Smooth muscle cell (in vitro differentiated cells): ENCODE measurements at regions not wholly inside any gene's neighbourhood (a gene's known extent, or its start where the extent isn't known, plus 50 kb on each side); places are given as distances from the start of the nearest gene placed in this dataset.

Experiments
- DNase-seq: peaks from one replicate; lab custom pipeline; 2025; ENCODE audit not compliant: unreplicated experiment; lab: John Stamatoyannopoulos, UW
- H2AFZ ChIP-seq: fragments of 200-600 bp; sonication (generic); 2 replicates; pipeline ENCODE4 v1.6.0; 2016; ENCODE audit warnings: antibody characterized with exemption, low read depth, mild to moderate bottlenecking
- H3F3A ChIP-seq: fragments of 200-600 bp; sonication (generic); 2 replicates; pipeline ENCODE4 v1.6.0; 2017; ENCODE audit warnings: antibody characterized with exemption, low read depth
- H3K27ac ChIP-seq: fragments of 200-600 bp; sonication (generic); 2 replicates; pipeline ENCODE4 v1.5.1; 2016; ENCODE audit warnings: low read depth, mild to moderate bottlenecking
- H3K27me3 ChIP-seq: fragments of 200-600 bp; sonication (generic); 2 replicates; pipeline ENCODE4 v1.6.1; 2016; ENCODE audit warnings: low read depth, mild to moderate bottlenecking
- H3K36me3 ChIP-seq: fragments of 200-600 bp; sonication (generic); 2 replicates; pipeline ENCODE4 v1.5.1; 2016; ENCODE audit warnings: low read depth
- H3K4me1 ChIP-seq: fragments of 200-600 bp; sonication (generic); 2 replicates; pipeline ENCODE4 v1.5.1; 2016; ENCODE audit warnings: low read depth
- H3K4me2 ChIP-seq: fragments of 200-600 bp; sonication (generic); 2 replicates; pipeline ENCODE4 v1.6.0; 2016; ENCODE audit warnings: mild to moderate bottlenecking
- H3K4me3 ChIP-seq: fragments of 200-600 bp; sonication (generic); 2 replicates; pipeline ENCODE4 v1.5.1; 2016; ENCODE audit warnings: mild to moderate bottlenecking
- H3K79me2 ChIP-seq: fragments of 200-600 bp; sonication (generic); 2 replicates; pipeline ENCODE4 v1.6.0; 2016; ENCODE audit warnings: low read depth, mild to moderate bottlenecking
- H3K9ac ChIP-seq: fragments of 200-600 bp; sonication (generic); 2 replicates; pipeline ENCODE4 v1.6.0; 2016; ENCODE audit warnings: low read depth
- H3K9me3 ChIP-seq: fragments of 200-600 bp; sonication (generic); replicated peaks from 2 replicates; pipeline ENCODE4 v1.5.1; 2016; ENCODE audit warnings: low read depth
- H4K20me1 ChIP-seq: fragments of 200-600 bp; sonication (generic); 2 replicates; pipeline ENCODE4 v1.6.0; 2016; ENCODE audit warnings: low read depth
- CTCF ChIP-seq: fragments of 200-600 bp; sonication (generic); IDR thresholded peaks from 2 replicates; pipeline ENCODE4 v1.5.1; 2017; ENCODE audit warnings: borderline replicate concordance, mild to moderate bottlenecking, antibody characterized with exemption; ENCODE audit not compliant: insufficient read depth, poor library complexity, severe bottlenecking
- WGBS: methylation state at CpG from one replicate; pipeline ENCODE4 v1.1.7; 2016; ENCODE audit warnings: low lambda C conversion rate; 5-methylcytosine and 5-hydroxymethylcytosine counted together

- Histone ChIP-seq H4K20me1 (no peaks in the 10 kb centered on the region), H2AFZ (peak overlapping the region; percentile 65), H3K9ac (no peak overlapping the region), H3K36me3 (no peaks in the 10 kb centered on the region), H3K4me3 (no peak overlapping the region), H3F3A (peaks cover 19% of the 10 kb centered on the region), H3K27ac (peak overlapping the region; percentile 26), H3K4me1 (peaks cover 12% of the 10 kb centered on the region), H3K79me2 (no peaks in the 10 kb centered on the region), H3K27me3 (no peaks in the 10 kb centered on the region), H3K9me3 (no peaks in the 10 kb centered on the region), H3K4me2 (peak overlapping the region; percentile 3)
- TF ChIP-seq CTCF: no peak
- 78% methylated on average over 11 of the region's 11 CpGs for WGBS
- DNase-seq: no peak
These were observed 86.6 kb upstream of the ERRFI1 start for GRCh38 chr1:8112611-8113261.

GRCh38 chr1:8111560-8111959 is 85.5 kb upstream of the ERRFI1 start:
- no peak for DNase-seq
- Histone ChIP-seq H4K20me1 (no peaks in the 10 kb centered on the region), H3K9ac (no peak overlapping the region), H3K27ac (no peak overlapping the region), H2AFZ (no peak overlapping the region), H3K36me3 (no peaks in the 10 kb centered on the region), H3F3A (peaks cover 11% of the 10 kb centered on the region), H3K4me1 (peaks cover 17% of the 10 kb centered on the region), H3K27me3 (no peaks in the 10 kb centered on the region), H3K79me2 (no peaks in the 10 kb centered on the region), H3K4me3 (no peak overlapping the region), H3K4me2 (no peak overlapping the region), H3K9me3 (no peaks in the 10 kb centered on the region)
- 96% methylated on average over 4 of the region's 4 CpGs for WGBS
- no peak for TF ChIP-seq CTCF

GRCh38 chr1:8109216-8109615 is 83.1 kb upstream of the ERRFI1 start:
- Histone ChIP-seq H3K9ac (no peak overlapping the region), H4K20me1 (no peaks in the 10 kb centered on the region), H3K4me3 (no peak overlapping the region), H3K9me3 (no peaks in the 10 kb centered on the region), H3K36me3 (no peaks in the 10 kb centered on the region), H3K79me2 (no peaks in the 10 kb centered on the region), H3K4me2 (no peak overlapping the region), H3K27ac (no peak overlapping the region), H3K4me1 (peaks cover 18% of the 10 kb centered on the region), H3F3A (peaks cover 8% of the 10 kb centered on the region), H3K27me3 (no peaks in the 10 kb centered on the region), H2AFZ (no peak overlapping the region)
- WGBS: 70% methylated on average over 4 of the region's 4 CpGs
- DNase-seq: no peak
- TF ChIP-seq CTCF: no peak

GRCh38 chr1:8107897-8108296 is 81.8 kb upstream of the ERRFI1 start:
- no peaks in the 10 kb centered on the region for H3K79me2 ChIP-seq
- 65% methylated on average over 4 of the region's 4 CpGs for WGBS

More at GRCh38 chr1:8107897-8108296, 81.8 kb upstream of the ERRFI1 start:
- H3F3A ChIP-seq: peaks cover 5% of the 10 kb centered on the region
- peak overlapping the region; percentile 64 for H3K27ac ChIP-seq
- no peak overlapping the region for H2AFZ ChIP-seq
- no peak overlapping the region for H3K4me3 ChIP-seq
- H3K4me2 ChIP-seq: no peak overlapping the region
- no peaks in the 10 kb centered on the region for H3K36me3 ChIP-seq
- no peak for DNase-seq
- no peak overlapping the region for H3K9ac ChIP-seq
- peaks cover 6% of the 10 kb centered on the region for H3K4me1 ChIP-seq
- no peak for TF ChIP-seq CTCF
- no peaks in the 10 kb centered on the region for H3K27me3 ChIP-seq
- no peaks in the 10 kb centered on the region for H3K9me3 ChIP-seq
- H4K20me1 ChIP-seq: no peaks in the 10 kb centered on the region
